ENCODE measurements at regions not wholly inside any gene's neighbourhood (a gene's known extent, or its start where the extent isn't known, plus 50 kb on each side); places are given as distances from the start of the nearest gene placed in this dataset.
A peak's percentile ranks its signal among the peaks of the same experiment; 100 is the strongest.

DNA sequence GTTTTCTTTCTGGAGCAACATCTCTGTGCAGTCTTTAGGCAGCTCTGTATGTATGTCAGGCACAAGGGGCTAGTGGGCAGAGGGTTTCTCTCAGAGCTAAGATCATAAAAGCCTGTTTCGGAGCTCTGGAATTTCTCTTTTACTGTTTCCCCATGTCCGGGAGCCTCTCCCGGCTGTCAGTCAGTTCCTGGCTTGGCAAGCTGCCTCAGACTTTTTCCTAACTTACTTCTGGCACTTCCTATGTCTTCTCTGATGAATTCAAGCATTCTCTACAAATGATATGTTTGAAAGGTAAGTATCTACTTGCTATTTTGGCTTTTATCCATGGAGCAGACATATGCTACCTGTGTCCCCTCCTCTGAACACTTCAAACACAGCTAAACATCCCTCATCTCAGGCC lies 129.3 kb upstream of the PGRMC2 start:
- no peaks in the 10 kb centered on the region for H3K4me1 ChIP-seq
- DNase-seq (ENCODE audit: low spot score in 2 of 2) = no peak
- in situ Hi-C loops (cut with MboI; ENCODE audit: low sequenced_read_pairs) = no loop called here
- H3K4me3 ChIP-seq = no peak overlapping the region
- no peaks in the 10 kb centered on the region for H3K36me3 ChIP-seq (replicated peaks)
- no peaks in the 10 kb centered on the region for H3K27me3 ChIP-seq (ENCODE audit: low read depth)
- no peaks in the 10 kb centered on the region; the same call in 1 of the 2 replicates for H3K9me3 ChIP-seq

DNA sequence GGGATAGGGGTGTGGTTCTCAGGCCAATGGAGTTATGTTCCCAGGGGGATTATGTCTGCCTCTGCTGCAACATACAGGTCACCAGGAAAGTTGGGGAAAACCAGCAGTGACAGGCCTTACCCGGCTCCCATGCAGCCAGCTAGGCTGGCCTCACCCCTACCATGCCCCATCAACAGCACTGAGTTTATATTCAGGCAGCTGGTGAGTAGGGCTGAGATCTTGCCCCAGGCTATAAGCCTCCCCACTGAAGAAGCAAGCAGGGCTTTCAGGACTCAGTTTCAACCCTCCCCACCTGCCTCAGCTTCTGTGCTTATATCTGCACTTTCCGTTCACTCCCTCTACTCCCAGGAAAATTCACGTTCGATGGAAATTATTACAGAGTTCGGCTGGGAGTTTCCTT lies 122.4 kb upstream of the PGRMC2 start:
- no peaks in the 10 kb centered on the region for H3K36me3 ChIP-seq (replicated peaks)
- in situ Hi-C loops (cut with MboI; ENCODE audit: low sequenced_read_pairs) = no loop called here
- no peak overlapping the region for H3K4me3 ChIP-seq
- H3K4me1 ChIP-seq = no peaks in the 10 kb centered on the region
- DNase-seq (ENCODE audit: low spot score in 2 of 2) = no peak
- H3K9me3 ChIP-seq = no peaks in the 10 kb centered on the region; the same call in 1 of the 2 replicates
- no peaks in the 10 kb centered on the region for H3K27me3 ChIP-seq (ENCODE audit: low read depth)

DNA sequence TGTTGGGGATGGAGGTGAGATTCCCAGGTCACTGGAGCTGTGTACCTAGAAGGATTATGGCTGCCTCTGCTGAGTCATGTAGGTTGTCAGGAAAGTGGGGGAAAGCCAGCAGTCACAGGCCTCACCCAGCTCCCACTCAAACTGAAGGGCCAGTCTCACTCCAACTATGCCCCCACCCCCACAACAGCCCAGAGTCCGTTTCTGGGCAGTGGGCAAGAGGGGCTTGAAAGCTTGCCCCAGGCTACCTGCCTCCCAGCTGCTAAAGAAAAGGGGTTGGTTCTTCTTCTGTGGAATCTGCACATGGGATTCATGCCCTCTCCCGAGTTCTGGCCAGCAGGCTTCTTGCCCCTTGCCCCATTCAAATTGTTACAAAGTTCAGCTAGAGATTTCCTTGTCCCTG lies 116.0 kb upstream of the PGRMC2 start:
- H3K4me1 ChIP-seq = 0 out of 2 replicates have a peak, but pooled peaks cover 2% of the 10 kb centered on the region
- no peak overlapping the region for H3K4me3 ChIP-seq
- no peaks in the 10 kb centered on the region for H3K9me3 ChIP-seq
- DNase-seq (ENCODE audit: low spot score in 2 of 2) = no peak
- no peaks in the 10 kb centered on the region for H3K27me3 ChIP-seq (ENCODE audit: low read depth)
- in situ Hi-C loops (cut with MboI; ENCODE audit: low sequenced_read_pairs) = no loop called here
- H3K36me3 ChIP-seq (replicated peaks) = no peaks in the 10 kb centered on the region

DNA sequence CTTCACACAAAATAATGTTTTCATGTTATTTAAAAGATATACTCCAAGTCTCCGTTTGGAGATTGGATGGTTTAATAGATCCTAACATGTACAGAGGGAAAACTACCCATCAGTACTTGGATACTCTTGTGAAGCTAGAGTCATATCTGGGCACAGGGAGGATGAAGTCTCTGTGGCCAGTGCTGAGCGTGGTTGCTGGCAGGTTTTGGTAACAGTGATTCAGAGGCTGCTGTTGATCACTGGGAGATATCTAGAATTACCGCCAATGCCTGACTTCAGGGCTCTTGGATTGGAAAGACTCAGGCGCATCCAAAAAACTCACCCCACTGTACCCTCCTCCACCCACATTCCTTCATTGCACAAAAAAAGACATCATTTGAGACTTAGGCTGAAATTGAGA lies 107.2 kb upstream of the PGRMC2 start:
- Histone ChIP-seq H3K4me3 (no peak overlapping the region), H3K36me3 (replicated peaks) (no peaks in the 10 kb centered on the region), H3K4me1 (no peaks in the 10 kb centered on the region; the same call in 1 of the 2 replicates), H3K27me3 (ENCODE audit: low read depth) (no peaks in the 10 kb centered on the region), H3K9me3 (0 out of 2 replicates have a peak, but pooled peaks cover 2% of the 10 kb centered on the region)
- in situ Hi-C loops (cut with MboI; ENCODE audit: low sequenced_read_pairs) = no loop called here
- DNase-seq (ENCODE audit: low spot score in 2 of 2) = no peak

DNA sequence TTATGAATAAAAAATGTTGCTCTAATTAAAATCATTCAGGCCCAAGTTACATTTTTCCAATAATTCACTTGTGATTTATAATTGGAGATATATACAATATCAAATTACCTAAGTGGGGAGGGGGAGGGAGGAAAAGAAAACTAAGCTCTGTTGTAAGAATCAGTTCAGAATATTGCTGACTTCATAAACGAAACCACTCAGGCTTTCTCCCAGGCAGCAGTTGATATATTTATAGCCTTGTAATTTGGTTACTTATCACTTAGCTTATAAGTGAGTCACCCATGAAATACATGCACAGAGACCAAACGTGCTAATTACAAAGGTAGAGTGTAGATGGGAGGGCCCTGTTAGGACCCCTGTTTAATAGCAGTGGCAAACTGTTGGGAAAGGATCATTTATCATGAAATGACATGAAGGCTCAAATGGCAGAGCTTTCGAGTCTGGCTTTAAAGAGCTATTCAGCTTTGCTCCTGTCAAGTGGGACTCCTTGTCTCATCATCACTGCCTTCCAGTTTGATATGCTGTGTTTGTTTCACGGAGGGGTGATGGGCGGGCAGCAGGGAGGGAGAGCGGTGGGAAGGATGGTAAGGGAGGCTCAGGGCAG lies 105.6 kb upstream of the PGRMC2 start:
- in situ Hi-C loops (cut with MboI; ENCODE audit: low sequenced_read_pairs) = no loop called here
- DNase-seq (ENCODE audit: low spot score in 2 of 2) = no peak

DNA sequence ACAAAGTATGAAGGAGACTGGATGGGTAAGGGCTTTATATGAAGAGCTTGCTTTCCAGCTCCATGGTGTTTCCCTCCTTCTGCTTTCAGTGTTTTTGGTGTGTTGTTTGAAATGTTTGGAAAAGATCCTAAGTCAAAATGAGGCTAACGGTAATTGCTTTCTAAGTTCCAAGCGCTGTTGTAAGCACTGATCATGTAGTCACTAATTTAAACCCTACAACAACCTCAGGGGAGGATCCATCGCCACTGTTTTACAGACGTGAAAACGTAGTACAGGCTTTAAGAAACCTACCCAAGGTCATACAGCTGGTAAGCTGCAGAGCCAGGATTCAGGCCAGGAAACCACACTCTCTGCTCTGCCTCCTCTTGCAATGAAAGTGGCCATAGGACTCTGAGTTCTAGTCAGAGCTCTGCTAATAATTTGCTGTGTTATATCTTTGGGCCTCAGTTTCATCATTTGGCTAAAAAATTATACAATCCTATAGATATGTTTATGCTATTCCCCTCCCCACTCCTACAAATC lies 102.9 kb upstream of the PGRMC2 start:
- H3K4me1 ChIP-seq = peaks cover 3% of the 10 kb centered on the region
- no peaks in the 10 kb centered on the region for H3K27me3 ChIP-seq (ENCODE audit: low read depth)
- no peaks in the 10 kb centered on the region for H3K36me3 ChIP-seq (replicated peaks)
- DNase-seq (ENCODE audit: low spot score in 2 of 2) = no peak
- no peak overlapping the region for H3K4me3 ChIP-seq
- H3K9me3 ChIP-seq = no peaks in the 10 kb centered on the region
- in situ Hi-C loops (cut with MboI; ENCODE audit: low sequenced_read_pairs) = no loop called here

More for the DNA sequence above, 105.6 kb upstream of the PGRMC2 start:
- Histone ChIP-seq H3K9me3 (0 out of 2 replicates have a peak, but pooled peaks cover 2% of the 10 kb centered on the region), H3K4me3 (no peak overlapping the region), H3K36me3 (replicated peaks) (no peaks in the 10 kb centered on the region), H3K27me3 (ENCODE audit: low read depth) (no peaks in the 10 kb centered on the region), H3K4me1 (no peaks in the 10 kb centered on the region; the same call in 1 of the 2 replicates)

DNA sequence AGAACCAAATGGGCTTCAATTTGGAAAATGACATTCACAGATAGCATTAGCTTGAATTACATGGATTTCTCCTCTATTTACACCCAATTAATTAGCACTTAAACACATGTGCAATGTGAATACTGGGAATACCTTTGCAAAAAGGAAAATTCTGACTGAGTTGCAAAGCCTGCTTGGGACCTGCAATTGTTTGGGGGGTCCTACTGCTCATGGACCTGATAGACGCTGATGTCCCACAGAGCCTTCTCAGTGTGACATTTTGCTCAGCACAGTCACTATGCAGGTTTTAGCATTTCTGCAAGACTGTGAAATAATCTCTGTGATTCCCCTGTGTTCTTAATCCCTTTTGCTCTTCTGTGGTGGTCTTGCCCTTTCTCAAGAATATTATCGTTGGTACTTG lies 101.2 kb upstream of the PGRMC2 start:
- in situ Hi-C loops (cut with MboI; ENCODE audit: low sequenced_read_pairs) = no loop called here
- H3K4me1 ChIP-seq = peaks cover 17% of the 10 kb centered on the region
- no peak overlapping the region for H3K4me3 ChIP-seq
- no peaks in the 10 kb centered on the region for H3K9me3 ChIP-seq
- no peak for DNase-seq (ENCODE audit: low spot score in 2 of 2)
- no peaks in the 10 kb centered on the region for H3K27me3 ChIP-seq (ENCODE audit: low read depth)
- no peaks in the 10 kb centered on the region for H3K36me3 ChIP-seq (replicated peaks)

DNA sequence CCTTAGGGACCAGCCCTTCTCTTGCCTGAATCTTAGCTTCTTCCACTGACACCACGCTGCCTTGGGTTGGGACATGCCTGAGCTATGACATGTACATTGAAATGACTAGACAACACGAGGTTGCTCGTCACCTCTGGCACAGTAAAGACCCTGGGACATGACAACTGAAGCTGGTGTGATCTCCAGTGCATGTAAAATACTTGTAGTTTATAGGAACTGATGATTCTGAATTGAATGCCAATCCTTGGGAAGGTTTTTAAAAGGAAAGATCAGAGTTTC lies 100.7 kb upstream of the PGRMC2 start:
- no peak for DNase-seq (ENCODE audit: low spot score in 2 of 2)
- no peaks in the 10 kb centered on the region for H3K9me3 ChIP-seq
- H3K27me3 ChIP-seq (ENCODE audit: low read depth) = no peaks in the 10 kb centered on the region
- H3K36me3 ChIP-seq (replicated peaks) = no peaks in the 10 kb centered on the region
- peaks cover 17% of the 10 kb centered on the region for H3K4me1 ChIP-seq
- in situ Hi-C loops (cut with MboI; ENCODE audit: low sequenced_read_pairs) = no loop called here
- no peak overlapping the region for H3K4me3 ChIP-seq

DNA sequence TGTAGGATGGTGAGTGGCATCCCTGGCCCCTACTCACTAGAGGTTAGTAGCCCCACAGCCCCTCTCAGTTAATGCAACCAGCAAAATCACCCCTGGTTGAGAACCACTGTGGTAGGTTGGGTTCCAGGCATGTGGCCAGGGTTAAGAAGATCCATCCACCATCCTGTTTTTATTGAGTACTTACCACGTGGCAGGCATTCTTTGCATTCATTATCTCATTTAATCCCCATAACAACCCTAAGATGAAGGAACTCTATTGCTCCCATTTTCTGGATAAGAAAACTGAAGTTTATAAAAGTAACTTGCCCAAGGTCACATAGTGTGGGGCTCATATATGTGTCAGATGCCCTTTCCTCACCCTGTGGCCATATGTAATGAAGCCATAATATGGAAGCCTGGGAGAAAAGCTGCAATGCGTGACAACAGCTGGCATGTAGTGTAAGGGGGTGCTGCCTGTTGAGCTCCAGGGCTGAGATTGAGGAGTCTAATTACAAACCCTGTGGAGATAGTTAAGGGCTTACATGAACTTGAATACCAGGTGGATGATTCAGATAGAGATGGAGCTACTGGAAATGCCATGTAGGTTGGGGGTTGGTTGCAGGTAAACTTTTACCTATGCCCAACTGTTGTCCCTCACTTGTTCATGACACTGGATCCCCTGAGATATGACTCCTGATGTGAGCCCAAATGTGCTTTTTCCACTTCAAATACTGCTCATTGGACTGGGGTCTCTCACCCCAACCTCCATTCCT lies 100.2 kb upstream of the PGRMC2 start:
- DNase-seq (ENCODE audit: low spot score in 2 of 2) = no peak
- Histone ChIP-seq H3K4me1 (peaks cover 17% of the 10 kb centered on the region), H3K36me3 (replicated peaks) (no peaks in the 10 kb centered on the region), H3K27me3 (ENCODE audit: low read depth) (no peaks in the 10 kb centered on the region), H3K4me3 (no peak overlapping the region), H3K9me3 (no peaks in the 10 kb centered on the region)
- in situ Hi-C loops (cut with MboI; ENCODE audit: low sequenced_read_pairs) = no loop called here

DNA sequence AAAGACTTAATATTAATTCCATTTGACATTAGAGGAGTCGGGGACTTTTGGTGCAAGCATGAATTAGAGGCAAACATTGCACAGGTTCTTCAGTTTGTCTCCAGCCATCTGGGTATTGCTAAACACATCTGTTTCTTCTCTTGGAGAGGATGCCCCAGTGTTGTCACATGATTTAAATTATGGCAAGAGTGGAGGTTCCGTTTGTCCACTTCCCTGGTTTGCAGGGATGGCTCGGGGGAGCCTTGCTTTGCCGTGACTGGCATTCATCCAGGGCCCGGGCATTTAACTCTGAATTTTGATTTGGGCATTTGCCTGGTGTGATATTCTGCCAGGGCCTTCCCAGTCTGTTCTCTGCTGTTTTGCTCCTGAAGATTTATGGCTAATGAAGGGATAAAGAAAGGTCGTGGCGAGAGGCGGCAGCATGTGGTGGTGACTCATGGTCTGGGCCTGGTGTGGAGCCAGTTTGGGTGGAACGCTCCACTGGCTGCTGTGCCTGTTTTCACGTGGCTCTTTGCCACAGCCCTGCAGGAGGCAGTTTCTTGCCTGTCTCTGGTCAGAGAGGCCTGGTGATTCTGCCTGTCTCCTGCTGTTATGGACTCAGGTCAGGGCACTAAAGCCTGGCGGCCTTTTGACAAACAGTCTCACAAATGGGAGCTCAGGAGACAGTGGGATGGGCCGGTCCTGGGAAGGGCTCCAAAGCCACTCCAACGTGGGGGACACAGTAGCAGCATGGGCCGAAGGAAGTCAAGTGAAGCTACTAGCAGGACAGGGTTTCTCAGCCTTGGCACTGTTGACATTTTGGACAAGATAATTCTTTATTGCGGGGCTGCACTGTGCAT lies 99.4 kb upstream of the PGRMC2 start:
- in situ Hi-C loops (cut with MboI; ENCODE audit: low sequenced_read_pairs) = no loop called here
- H3K36me3 ChIP-seq (replicated peaks) = no peaks in the 10 kb centered on the region
- no peaks in the 10 kb centered on the region for H3K9me3 ChIP-seq
- no peak overlapping the region for H3K4me3 ChIP-seq
- H3K4me1 ChIP-seq = peaks cover 19% of the 10 kb centered on the region
- H3K27me3 ChIP-seq (ENCODE audit: low read depth) = no peaks in the 10 kb centered on the region
- no peak for DNase-seq (ENCODE audit: low spot score in 2 of 2)

DNA sequence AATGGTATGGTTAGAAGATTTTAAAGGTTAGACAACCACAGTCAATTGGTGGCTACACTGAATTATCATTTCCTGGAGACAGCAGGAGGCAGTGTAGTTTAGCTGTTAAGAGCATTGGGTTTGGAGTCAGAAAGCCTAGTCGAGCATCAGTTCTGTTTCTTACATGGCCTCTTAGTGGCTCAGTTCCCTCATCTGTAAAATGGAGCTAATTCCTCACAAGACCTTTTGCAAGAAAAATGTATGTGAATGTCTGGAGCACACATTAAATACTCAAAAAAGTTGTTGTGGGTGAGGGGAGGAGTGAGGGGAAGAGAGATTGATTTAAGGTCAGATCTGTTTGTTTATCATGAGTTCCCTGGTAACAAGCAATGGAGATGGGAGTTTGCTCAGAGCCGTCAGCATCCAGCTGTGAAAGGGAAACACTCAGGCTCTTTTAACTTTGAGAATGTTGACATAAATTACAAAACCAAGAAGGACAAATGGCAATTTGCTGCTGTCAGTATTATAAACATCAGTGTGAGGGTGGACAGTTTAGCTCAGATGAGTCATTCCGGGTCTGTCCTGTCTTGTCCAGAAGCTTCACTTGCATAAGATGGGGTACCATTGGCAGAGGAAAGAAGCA lies 98.2 kb upstream of the PGRMC2 start:
- H3K4me1 ChIP-seq = peaks cover 23% of the 10 kb centered on the region
- no peaks in the 10 kb centered on the region for H3K36me3 ChIP-seq (replicated peaks)
- H3K27me3 ChIP-seq (ENCODE audit: low read depth) = no peaks in the 10 kb centered on the region
- in situ Hi-C loops (cut with MboI; ENCODE audit: low sequenced_read_pairs) = no loop called here
- H3K4me3 ChIP-seq = no peak overlapping the region
- no peak for DNase-seq (ENCODE audit: low spot score in 2 of 2)
- H3K9me3 ChIP-seq = no peaks in the 10 kb centered on the region

DNA sequence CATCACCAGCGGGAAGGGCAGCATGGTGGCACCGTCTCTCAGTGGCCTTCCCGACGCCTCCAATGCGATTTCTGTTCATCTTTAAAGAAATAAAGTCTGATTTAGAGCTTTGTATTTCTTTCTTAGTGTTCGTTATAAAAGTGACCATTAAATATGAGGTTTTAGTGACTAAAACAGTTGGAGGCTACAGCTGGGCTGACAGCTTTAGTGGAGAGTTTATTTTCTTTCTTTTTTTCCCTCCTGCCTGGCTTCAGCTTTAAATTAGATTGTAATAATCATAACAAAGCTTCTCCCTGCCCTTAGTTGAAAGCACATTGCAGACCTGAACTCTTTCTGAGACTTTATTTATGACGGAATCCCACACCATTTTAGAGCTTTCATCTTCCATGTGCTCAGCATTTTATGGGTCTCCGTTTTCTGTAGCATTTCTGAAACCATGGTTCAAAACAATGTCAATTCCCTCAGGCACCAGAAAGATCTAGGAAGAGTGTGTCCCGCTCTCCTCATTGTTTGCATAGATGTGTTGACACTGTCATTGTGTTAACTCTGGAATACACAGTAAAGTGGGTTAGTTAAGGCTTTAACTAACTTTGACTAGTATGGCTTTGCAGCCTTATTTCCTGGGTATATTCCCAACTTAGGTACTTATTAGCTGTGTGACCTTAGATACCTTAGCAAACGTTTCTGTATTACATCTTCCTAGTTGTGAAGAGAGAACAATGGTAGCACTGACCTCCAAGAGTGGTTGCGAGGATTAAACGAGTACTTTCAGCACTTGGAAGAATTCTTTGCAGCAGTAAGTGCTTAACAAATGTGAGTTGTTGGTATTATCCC lies 97.4 kb upstream of the PGRMC2 start:
- in situ Hi-C loops (cut with MboI; ENCODE audit: low sequenced_read_pairs) = no loop called here

DNA sequence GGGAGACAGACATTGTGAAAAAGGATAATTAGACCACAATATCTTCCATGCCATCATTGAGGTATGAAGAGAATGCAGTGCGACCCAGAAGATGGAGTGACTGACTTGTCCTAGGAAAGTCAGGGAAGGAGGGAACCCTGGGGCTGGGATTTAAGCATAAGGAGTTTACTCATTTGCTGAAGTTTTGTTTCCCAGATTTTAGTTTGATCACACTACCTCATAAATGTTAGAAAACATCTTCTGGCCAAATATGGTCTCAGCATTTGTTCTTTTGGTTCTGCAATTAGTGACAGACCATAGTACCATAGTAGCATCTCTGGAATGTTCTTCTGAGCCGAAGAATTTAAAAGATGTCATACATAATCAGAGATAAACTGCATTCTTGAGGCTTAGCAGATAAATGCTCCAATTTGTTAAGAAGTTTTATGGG lies 96.5 kb upstream of the PGRMC2 start:
- Histone ChIP-seq H3K27me3 (ENCODE audit: low read depth) (no peaks in the 10 kb centered on the region), H3K4me3 (no peak overlapping the region), H3K36me3 (replicated peaks) (no peaks in the 10 kb centered on the region), H3K9me3 (no peaks in the 10 kb centered on the region), H3K4me1 (peaks cover 23% of the 10 kb centered on the region)
- no peak for DNase-seq (ENCODE audit: low spot score in 2 of 2)
- in situ Hi-C loops (cut with MboI; ENCODE audit: low sequenced_read_pairs) = no loop called here

More for the DNA sequence above, 97.4 kb upstream of the PGRMC2 start:
- Histone ChIP-seq H3K4me1 (peaks cover 23% of the 10 kb centered on the region), H3K36me3 (replicated peaks) (no peaks in the 10 kb centered on the region), H3K4me3 (no peak overlapping the region), H3K9me3 (no peaks in the 10 kb centered on the region), H3K27me3 (ENCODE audit: low read depth) (no peaks in the 10 kb centered on the region)
- DNase-seq (ENCODE audit: low spot score in 2 of 2) = peak; percentile 23 to 70
